NCI-H1092 (cell line): ENCODE measurements at regions not wholly inside any gene's neighbourhood (a gene's known extent, or its start where the extent isn't known, plus 50 kb on each side); places are given as distances from the start of the nearest gene placed in this dataset.
A peak's percentile ranks its signal among the peaks of the same experiment; 100 is the strongest.

Experiments used
- DNase-seq: peaks from one replicate; lab custom pipeline; 2025; lab: John Stamatoyannopoulos, UW

DNA sequence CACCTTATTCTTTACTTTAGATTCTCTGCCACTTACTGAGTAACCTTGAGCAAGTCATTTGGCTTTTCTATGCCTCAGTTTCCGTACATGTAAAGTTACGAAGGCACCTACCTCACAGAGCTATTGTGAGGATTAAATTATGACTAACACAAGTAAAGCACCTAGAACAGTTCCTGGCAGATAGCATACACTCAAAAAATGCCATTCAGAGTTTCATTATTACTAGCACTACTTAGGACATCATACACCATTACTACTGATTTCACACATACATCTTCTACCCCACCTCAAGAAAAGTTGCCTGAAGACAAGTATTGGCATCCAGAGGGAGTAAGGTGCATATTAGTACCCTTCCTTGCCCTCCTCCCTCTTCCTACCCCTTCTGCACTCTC, 107.8 kb downstream of the OGFRL1 start:
- no peak for DNase-seq

- DNase-seq = no peak
Observed at GRCh38 chr6:71399279-71399678, 110.7 kb downstream of the OGFRL1 start.

- DNase-seq = no peak
Observed at GRCh38 chr6:71400852-71401251, 112.2 kb downstream of the OGFRL1 start.

GRCh38 chr6:71402096-71402495, 113.5 kb downstream of the OGFRL1 start:
- no peak for DNase-seq

- no peak for DNase-seq
Observed at GRCh38 chr6:71403422-71404134, 115.0 kb downstream of the OGFRL1 start.

- no peak for DNase-seq
Observed at GRCh38 chr6:71404145-71404966, 115.7 kb downstream of the OGFRL1 start.

GRCh38 chr6:71404967-71405278, 116.3 kb downstream of the OGFRL1 start:
- no peak for DNase-seq

GRCh38 chr6:71405416-71405815, 116.8 kb downstream of the OGFRL1 start:
- DNase-seq = no peak

DNA sequence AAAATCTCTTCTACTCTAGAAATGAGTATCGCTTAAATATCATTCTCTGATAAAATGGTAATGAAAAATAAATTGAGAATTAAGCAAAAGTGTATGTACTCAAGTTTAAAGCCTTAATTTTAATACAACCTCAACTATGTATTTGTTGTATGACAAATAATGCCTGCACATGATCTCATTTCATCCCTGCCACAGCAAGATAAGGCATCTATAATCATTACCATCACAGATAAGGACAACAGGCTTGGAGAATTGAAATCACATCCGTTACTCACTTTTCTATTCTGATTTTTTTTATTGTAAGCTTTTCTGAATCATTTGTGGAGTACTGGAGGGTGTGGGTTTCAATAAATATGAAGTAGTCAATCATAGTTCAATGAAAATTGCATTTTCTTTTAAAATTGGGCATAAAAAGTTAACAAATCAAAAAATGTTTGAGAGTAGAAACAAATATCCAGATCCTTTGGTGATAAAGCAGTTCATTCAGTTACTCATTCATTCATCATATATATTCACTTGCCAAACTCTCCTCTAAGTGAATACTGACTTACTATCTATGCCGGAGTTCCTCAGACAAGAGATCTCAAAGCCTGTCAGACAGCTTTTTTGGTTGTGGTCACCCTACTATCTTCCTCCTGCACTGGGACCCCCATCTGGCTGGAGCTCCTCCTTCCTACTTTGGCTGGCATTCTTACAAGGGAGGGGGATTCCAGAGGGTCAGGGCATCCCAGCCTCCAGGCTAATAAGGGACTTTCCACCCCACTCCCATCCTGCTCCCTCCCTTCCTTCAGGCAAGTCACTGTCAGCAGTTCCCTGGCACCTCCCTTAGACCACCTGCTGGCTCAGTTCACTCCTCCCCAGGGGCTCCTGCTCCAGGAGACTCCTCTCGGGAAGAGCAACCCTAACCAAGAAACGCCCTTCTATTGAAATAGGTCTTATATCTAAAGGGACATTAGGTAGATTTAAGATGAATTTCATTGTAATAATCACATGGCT, 118.6 kb downstream of the OGFRL1 start:
- no peak for DNase-seq

DNA sequence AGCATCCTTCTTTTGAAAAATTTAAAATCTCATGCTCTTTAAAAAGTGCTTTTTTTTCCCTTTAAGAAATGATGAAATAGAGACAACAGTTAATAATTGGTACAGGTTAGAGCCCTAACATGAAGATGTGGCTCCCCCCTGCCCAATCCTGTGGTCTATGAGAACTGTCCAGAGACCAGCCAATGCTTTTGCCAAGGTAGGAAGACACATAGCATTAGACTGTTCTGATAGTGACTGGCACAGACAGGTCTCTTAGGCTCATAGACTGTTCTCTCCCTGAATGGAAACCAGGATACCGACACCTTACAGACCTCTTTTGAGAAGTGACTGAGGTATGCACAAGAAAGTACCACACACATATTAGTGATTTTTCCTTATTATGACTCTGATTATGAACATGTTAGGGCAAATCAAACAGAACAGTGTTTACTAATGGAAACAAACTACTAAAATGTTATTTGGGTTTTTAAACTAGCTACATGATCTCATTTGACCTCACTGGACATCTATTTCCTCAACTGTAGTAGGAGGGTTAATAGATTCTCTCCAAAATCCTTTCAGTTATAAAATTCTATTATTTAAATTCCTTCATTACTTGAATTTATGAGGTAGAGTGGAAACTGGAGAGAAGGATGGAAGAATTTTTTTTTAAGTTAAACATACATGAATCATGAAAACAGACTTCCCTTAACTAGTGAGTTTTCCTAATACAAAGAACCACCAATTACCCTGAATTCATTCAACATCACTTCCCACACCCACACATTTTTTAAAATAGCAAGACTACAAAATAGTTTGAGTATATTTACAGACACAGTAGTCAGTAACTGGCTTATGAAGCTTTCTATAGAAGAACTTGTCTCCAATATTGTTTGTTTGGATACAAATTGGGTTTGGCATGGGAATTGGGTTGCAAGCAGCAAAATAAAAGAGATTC, 120.4 kb downstream of the OGFRL1 start:
- DNase-seq = no peak

DNA sequence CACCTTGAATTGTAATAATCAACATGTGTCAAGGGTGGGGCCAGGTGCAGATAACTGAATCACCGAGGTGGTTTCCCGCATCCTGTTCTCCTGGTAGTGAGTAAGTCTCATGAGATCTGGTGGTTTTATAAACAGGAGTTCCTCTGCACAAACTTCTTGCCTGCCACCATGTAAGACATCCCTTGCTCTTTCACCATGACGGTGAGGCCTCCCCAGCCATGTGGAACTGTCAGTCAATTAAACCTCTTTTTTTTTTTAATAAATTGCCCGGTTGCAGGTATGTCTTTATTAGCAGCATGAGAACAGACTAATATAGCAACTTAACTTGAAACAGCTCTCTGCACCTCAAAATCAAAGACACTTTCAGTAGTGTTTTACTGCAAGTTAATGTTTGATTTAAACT, 121.6 kb downstream of the OGFRL1 start:
- no peak for DNase-seq

DNA sequence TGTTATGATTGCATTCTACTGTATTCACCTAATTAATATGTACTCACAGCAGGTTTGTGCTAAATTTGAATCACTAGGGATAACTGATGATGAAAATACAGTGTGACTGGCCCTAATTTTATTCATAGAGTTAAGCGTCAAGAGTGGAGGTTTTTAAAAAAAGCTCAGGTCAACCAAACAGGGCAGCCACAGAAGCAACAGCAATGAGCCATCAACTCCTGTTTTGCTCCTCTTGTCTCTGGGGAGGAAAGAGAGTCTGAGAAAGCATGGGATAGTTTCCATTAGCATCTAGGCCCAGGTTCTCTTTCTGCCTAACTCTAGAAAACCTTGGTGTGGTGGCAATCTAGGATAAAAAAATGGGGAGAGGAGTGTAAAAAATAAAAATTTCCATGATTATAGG, 122.1 kb downstream of the OGFRL1 start:
- no peak for DNase-seq

- no peak for DNase-seq
Observed at GRCh38 chr6:71411882-71412281, 123.3 kb downstream of the OGFRL1 start.

- no peak for DNase-seq
Observed at GRCh38 chr6:71412559-71413140, 124.0 kb downstream of the OGFRL1 start.

GRCh38 chr6:71414486-71414885, 125.9 kb downstream of the OGFRL1 start:
- DNase-seq = no peak

GRCh38 chr6:71419217-71420094, 130.8 kb downstream of the OGFRL1 start:
- no peak for DNase-seq

DNA sequence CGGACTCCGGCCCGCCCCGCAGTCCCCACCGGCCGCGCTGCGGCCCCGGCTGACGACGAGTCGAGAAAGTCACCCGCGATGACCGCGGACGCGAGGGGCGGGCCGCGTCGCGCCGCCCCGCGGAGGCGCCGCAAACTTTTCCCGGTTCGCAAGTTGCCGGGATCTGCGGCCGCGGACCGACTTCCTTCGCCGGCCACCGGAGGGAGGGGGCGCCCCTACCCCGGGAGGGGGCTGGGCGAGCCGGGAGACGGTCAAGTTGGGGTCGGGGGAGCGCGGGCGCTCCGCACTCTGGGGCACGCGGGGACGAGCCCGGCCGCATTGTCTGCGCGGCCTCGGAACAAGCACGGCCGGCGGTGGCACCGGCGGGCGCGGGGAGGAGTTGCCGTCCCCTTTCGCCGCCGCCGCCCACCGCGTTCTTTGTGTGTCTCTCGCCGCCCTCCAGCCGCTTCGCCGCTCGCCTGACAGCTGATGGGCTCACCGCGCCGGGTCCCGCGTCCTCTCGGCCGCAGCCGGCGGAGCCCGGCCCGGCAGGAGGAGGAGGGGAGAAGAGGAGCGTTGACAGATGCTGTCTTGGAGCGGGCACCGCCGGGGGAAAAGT, 131.6 kb downstream of the OGFRL1 start:
- DNase-seq = no peak

DNA sequence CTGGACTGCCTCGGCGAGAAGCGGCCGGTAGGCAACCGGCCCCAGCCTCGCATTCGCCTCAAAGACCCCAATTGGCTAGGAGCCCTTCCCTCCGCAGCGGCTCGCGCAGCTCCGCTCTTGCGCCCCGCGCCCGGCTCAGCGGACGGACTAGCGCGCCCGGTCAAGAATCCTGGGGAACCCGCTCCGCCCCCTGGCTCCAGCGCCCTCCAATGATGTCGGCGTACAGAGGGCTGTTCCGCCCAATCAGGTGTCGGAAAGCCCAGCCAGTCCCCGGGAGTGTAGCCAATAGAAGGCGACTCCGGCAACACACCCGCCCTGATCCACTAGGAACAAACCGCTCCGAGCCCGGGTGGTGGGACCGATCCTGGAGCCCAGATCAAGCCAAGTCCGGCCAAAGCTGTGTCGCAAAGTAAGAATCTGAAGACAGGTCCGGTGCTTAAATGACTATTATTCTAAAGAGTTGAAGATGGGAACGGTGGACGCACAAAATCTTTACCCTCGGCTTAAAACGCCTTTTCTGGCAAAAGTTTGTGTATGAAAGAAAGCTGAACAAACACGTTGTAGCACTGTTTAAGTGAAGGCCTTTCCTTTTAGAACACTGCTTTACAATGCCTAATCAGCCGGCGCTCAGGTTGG, 132.2 kb downstream of the OGFRL1 start:
- peak; percentile 2 for DNase-seq

DNA sequence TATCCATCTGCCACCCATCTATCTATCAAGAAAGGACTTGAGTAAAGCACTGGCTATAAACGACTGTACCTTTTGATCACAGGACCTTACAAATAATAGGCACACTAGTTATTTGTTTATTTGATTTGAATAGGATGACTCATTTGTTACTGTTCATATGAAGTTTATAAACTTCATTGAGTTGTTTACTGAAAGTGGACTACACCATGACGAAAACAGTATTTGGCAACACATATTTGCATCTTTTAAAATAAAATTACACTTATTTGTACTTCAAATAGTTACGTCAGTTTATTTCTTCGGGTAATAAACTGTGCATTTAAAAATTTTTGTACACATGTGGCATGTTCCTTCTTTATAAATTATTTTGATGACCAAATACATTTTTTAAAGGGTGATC, 133.0 kb downstream of the OGFRL1 start:
- DNase-seq = no peak
